ENCODE measurements at regions not wholly inside any gene's neighbourhood (a gene's known extent, or its start where the extent isn't known, plus 50 kb on each side); places are given as distances from the start of the nearest gene placed in this dataset.
"Not testable (repeated sequence)": the region's sequence is repeated elsewhere in the genome, so short reads cannot be mapped to it uniquely, and the experiment has no call there.

DNA sequence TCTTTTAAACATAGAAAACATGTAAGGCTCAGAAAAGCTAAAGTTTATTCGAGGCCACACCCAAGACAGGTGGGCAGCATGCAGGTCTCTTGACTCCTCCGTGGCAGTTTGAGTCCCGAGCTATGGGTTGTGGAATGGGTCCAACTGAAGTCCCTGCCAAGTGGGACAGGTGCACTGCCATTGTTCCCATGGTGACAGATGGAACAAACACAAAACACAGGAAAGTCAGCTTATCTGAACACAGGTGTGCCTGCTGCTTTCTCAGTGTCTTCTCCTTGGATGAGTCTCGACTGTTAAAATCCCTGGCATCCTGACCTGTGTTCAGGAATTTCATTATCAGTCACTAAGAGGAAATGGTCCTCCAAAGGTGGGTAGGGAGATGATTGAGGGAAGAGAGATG is 99.0 kb upstream of the RAB4A start:
- intact Hi-C loops (cut with DNase I, micrococcal nuclease): no loop called here
- Histone ChIP-seq H3K36me3 (ENCODE audit: low read depth) (no peaks in the 10 kb centered on the region), H3K4me1 (ENCODE audit: low read depth) (peaks cover 11% of the 10 kb centered on the region), H3K4me3 (no peak overlapping the region), H3K9me3 (no peaks in the 10 kb centered on the region)
- TF ChIP-seq, protein P1, sequence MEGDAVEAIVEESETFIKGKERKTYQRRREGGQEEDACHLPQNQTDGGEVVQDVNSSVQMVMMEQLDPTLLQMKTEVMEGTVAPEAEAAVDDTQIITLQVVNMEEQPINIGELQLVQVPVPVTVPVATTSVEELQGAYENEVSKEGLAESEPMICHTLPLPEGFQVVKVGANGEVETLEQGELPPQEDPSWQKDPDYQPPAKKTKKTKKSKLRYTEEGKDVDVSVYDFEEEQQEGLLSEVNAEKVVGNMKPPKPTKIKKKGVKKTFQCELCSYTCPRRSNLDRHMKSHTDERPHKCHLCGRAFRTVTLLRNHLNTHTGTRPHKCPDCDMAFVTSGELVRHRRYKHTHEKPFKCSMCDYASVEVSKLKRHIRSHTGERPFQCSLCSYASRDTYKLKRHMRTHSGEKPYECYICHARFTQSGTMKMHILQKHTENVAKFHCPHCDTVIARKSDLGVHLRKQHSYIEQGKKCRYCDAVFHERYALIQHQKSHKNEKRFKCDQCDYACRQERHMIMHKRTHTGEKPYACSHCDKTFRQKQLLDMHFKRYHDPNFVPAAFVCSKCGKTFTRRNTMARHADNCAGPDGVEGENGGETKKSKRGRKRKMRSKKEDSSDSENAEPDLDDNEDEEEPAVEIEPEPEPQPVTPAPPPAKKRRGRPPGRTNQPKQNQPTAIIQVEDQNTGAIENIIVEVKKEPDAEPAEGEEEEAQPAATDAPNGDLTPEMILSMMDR (IDR thresholded peaks at IDR 0.05): no peak
- peak; percentile 90 for ATAC-seq
- peak; percentile 62 to 80 (median 76) for DNase-seq

DNA sequence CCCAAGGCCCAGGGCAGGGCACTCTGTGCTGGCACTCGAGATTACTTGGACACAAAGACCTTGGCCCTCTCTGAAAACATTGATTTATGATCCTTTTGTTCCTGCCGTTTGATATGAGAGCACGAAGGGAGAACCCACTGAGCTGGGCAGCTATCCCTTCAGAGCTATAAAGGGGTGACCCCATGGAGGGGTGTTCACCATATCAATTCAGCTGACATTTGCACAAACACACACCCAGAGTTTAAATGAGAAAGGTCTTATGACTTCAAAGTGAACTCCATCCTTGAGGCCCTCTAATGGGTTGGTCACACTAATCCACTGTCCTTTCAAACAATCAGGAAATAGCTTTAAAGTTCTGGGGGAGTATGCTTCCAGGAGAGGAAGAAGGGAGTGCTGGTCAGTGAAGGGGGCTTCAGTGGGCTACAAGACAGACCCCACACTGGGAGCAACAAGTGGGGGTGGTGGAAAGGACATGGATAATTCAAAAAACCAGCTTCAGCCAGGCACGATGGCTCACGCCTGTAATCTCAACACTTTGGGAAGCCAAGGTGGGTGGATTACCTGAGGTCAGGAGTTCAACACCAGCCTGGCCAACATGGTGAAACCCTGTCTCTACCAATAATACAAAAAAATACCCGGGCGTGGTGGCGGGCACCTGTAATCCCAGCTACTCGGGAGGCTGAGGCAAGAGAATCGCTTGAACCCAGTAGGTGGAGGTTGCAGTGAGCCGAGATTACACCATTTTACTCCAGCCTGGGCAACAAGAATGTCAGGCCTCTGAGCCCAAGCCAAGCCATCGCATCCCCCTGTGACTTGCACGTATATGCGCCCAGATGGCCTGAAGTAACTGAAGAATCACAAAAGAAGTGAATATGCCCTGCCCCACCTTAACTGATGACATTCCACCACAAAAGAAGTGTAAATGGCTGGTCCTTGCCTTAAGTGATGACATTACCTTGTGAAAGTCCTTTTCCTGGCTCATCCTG is 97.1 kb upstream of the RAB4A start:
- DNase-seq; H3K9me3 ChIP-seq; H3K36me3 ChIP-seq (ENCODE audit: low read depth); ATAC-seq; H3K4me3 ChIP-seq; intact Hi-C loops (cut with DNase I, micrococcal nuclease): not testable (repeated sequence)
- peaks cover 11% of the 10 kb centered on the region for H3K4me1 ChIP-seq (ENCODE audit: low read depth)

DNA sequence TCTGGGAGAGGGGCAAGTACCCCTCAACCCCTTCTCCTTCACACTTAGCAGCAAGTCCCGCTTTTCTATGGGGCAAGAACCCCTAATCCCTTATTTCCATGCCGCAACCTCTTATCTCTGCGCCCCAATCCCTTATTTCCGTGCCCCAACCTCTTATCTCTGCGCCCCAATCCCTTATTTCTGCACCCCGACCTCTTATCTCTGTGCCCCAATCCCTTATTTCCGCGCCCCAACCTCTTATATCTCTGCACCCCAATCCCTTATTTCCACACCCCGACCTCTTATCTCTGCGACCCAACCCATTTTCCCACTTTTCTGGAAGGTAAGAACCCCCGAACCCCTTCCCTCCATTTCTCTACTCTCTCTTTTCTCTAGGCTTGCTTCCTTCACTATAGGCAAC is 95.6 kb upstream of the RAB4A start:
- H3K4me3 ChIP-seq; ATAC-seq; H3K36me3 ChIP-seq (ENCODE audit: low read depth); H3K9me3 ChIP-seq; DNase-seq; intact Hi-C loops (cut with DNase I, micrococcal nuclease): not testable (repeated sequence)
- peaks cover 10% of the 10 kb centered on the region for H3K4me1 ChIP-seq (ENCODE audit: low read depth)

DNA sequence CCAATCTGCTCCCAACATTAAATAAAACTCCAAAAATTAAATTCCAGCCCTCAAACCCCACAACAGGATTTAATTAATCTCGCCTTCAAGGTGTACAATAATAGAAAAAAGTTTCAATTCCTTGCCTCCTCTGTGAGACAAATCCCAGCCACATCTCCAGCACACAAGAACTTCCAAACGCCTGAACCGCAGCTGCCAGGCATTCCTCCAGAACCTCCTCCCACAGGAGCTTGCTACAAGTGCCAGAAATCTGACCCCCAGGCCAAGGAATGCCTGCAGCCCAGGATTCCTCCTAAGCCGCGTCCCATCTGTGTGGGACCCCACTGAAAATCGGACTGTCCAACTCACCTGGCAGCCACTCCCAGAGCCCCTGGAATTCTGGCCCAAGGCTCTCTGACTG is 94.5 kb upstream of the RAB4A start:
- H3K9me3 ChIP-seq; DNase-seq; H3K36me3 ChIP-seq (ENCODE audit: low read depth); intact Hi-C loops (cut with DNase I, micrococcal nuclease); ATAC-seq; H3K4me3 ChIP-seq; H3K4me1 ChIP-seq (ENCODE audit: low read depth): not testable (repeated sequence)

DNA sequence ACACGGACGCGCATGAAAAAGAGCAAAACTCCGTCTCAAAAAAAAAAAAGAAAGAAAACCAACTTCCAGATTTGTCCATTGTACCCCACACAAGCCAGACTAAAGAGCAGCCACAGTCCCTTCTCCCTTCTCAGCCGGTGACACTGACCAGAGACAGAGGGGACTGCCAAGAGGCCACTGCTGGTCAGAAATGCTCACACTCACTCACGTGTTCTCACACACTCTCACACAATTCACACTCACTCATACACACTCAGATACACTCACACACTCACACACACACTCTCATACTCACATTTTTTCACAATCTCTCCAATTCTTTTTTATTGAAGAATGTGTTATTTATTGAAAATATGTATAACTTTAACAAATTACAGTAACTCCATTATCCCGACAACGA is 90.8 kb upstream of the RAB4A start:
- Histone ChIP-seq H3K4me1 (ENCODE audit: low read depth) (no peaks in the 10 kb centered on the region), H3K4me3 (no peak overlapping the region), H3K9me3 (no peaks in the 10 kb centered on the region), H3K36me3 (ENCODE audit: low read depth) (no peaks in the 10 kb centered on the region)
- ATAC-seq (no peak), DNase-seq (no peak)
- TF ChIP-seq, protein P1 (IDR thresholded peaks at IDR 0.05): no peak
- intact Hi-C loops (cut with DNase I, micrococcal nuclease): no loop called here

DNA sequence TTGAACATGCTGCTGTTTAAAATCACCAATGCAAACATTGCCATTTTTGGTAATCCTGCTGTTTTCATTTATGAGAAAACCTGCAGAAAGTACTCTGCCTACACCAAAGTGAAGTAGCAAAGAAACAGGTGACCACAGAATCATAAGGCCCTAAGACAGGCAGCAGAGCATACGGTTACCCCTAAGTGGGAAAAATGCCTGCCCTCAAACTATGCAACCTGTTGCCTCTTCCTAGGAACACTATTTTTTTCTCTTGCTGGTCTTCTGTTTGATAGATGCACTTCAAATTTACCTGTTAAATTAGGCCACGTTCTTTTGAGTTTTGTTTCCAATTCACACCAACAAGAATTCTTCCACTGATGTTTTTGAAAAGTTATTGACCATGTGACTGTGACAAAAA is 89.5 kb upstream of the RAB4A start:
- ATAC-seq: no peak

DNA sequence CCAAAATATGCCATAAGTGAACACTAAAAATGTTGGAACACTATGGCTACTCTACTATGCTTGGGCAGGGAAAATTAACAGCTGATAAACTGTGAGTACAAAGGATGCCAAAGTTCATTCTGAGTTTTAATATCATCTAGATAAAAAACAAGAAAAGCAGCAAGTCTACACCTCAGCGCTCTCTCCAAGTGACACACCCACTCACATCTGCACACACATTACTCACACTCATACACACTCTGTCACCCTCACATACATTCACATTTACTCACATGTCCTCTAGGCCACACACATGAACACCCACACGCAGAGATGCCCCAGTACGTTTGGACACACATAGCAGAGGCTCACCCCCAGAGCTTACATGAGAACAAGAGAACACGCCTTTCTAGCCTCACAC is 87.3 kb upstream of the RAB4A start:
- peak; percentile 81 for ATAC-seq
- Histone ChIP-seq H3K9me3 (no peaks in the 10 kb centered on the region), H3K4me3 (no peak overlapping the region), H3K36me3 (ENCODE audit: low read depth) (no peaks in the 10 kb centered on the region), H3K4me1 (ENCODE audit: low read depth) (no peaks in the 10 kb centered on the region)
- intact Hi-C loops (cut with DNase I, micrococcal nuclease): no loop called here
- DNase-seq: no peak
- TF ChIP-seq, protein P1 (IDR thresholded peaks at IDR 0.05): no peak

More for the DNA sequence above, 89.5 kb upstream of the RAB4A start:
- DNase-seq: no peak
- Histone ChIP-seq H3K9me3 (no peaks in the 10 kb centered on the region), H3K36me3 (ENCODE audit: low read depth) (no peaks in the 10 kb centered on the region), H3K4me1 (ENCODE audit: low read depth) (no peaks in the 10 kb centered on the region), H3K4me3 (no peak overlapping the region)
- intact Hi-C loops (cut with DNase I, micrococcal nuclease): no loop called here
- TF ChIP-seq, protein P1 (IDR thresholded peaks at IDR 0.05): no peak

Data from mucosa of descending colon (tissue), 3 donors.